GM12872 (cell line): ENCODE measurements at regions not wholly inside any gene's neighbourhood (a gene's known extent, or its start where the extent isn't known, plus 50 kb on each side); places are given as distances from the start of the nearest gene placed in this dataset.

Experiments used
- CTCF ChIP-seq: IDR thresholded peaks from 3 replicates; pipeline ENCODE4 v1.5.1; 2011; ENCODE audit warnings: low read depth, mild to moderate bottlenecking, low read length, moderate library complexity; ENCODE audit not compliant: insufficient read depth

GRCh38 chr6:148271711-148272439 lies 70.8 kb upstream of the SASH1 start:
- no peak for TF ChIP-seq CTCF

GRCh38 chr6:148272597-148272996 lies 70.0 kb upstream of the SASH1 start:
- no peak for TF ChIP-seq CTCF

- no peak for TF ChIP-seq CTCF
Observed at GRCh38 chr6:148273962-148274752, 68.5 kb upstream of the SASH1 start.

- TF ChIP-seq CTCF = no peak
Observed at GRCh38 chr6:148274809-148275208, 67.8 kb upstream of the SASH1 start.

GRCh38 chr6:148285205-148285604 lies 57.4 kb upstream of the SASH1 start:
- TF ChIP-seq CTCF = no peak

- no peak for TF ChIP-seq CTCF
Observed at GRCh38 chr6:148286563-148286962, 56.1 kb upstream of the SASH1 start.

- TF ChIP-seq CTCF = no peak
Observed at GRCh38 chr6:148287623-148288333, 54.9 kb upstream of the SASH1 start.
